Tibial nerve (tissue), 4 donors: ENCODE measurements at regions not wholly inside any gene's neighbourhood (a gene's known extent, or its start where the extent isn't known, plus 50 kb on each side); places are given as distances from the start of the nearest gene placed in this dataset.

Experiments
- DNase-seq, 2 donors: peaks; one replicate each; pipeline ENCODE4 v3.0.0-alpha.2; 2019; ENCODE audit warnings: low spot score in 2 of 2
- H3K27ac ChIP-seq, 4 donors: fragments of 200-600 bp; sonication (generic) in 3 of 4; one replicate each; pipeline ENCODE4 v1.5.1; 2017 to 2019; ENCODE audit warnings: mild to moderate bottlenecking in 1 of 4
- H3K27me3 ChIP-seq, 2 donors: fragments of 200-600 bp; sonication (generic) in 1 of 2; one replicate each; pipeline versions ENCODE4 v1.5.1 to v1.6.0; 2017 to 2019
- H3K36me3 ChIP-seq, 3 donors: fragments of 200-600 bp; sonication (generic); one replicate each; pipeline ENCODE4 v1.5.1; 2018 to 2019
- H3K4me1 ChIP-seq, 4 donors: fragments of 200-600 bp; sonication (generic) in 3 of 4; one replicate each; pipeline ENCODE4 v1.5.1; 2017 to 2019
- H3K4me3 ChIP-seq, 4 donors: fragments of 200-600 bp; sonication (generic) in 3 of 4; one replicate each; pipeline ENCODE4 v1.5.1; 2017 to 2019; ENCODE audit warnings: mild to moderate bottlenecking in 1 of 4, moderate library complexity in 1 of 4
- H3K9me3 ChIP-seq, 4 donors: fragments of 200-600 bp; sonication (generic) in 3 of 4; one replicate each; pipeline ENCODE4 v1.5.1; 2017 to 2019
- EP300 ChIP-seq, 2 donors: sonication (generic); formaldehyde crosslinking; IDR thresholded peaks; one replicate each; pipeline ENCODE4 v1.6.1; 2017; ENCODE audit warnings: antibody characterized with exemption in 2 of 2, mild to moderate bottlenecking in 1 of 2
- POLR2A ChIP-seq, 2 donors: fragments of 450-650 bp; IDR thresholded peaks; one replicate each; pipeline ENCODE4 v1.6.1; 2017; ENCODE audit warnings: antibody characterized with exemption in 2 of 2, mild to moderate bottlenecking in 2 of 2, moderate library complexity in 2 of 2
- WGBS, 2 donors: methylation state at CpG; one replicate each; pipeline ENCODE4 v1.1.5; 2018; 5-methylcytosine and 5-hydroxymethylcytosine counted together
- TF ChIP-seq, protein P1 (sequence below), 5 experiments: fragments of 200-600 bp in 3 of 5; fragments of 450-650 bp in 2 of 5; sonication (generic) in 3 of 5; IDR thresholded peaks; one replicate each; pipeline ENCODE4 v1.5.1; 2016 to 2019; ENCODE audit warnings: antibody characterized with exemption in 5 of 5, mild to moderate bottlenecking in 3 of 5, moderate library complexity in 2 of 5

DNA sequence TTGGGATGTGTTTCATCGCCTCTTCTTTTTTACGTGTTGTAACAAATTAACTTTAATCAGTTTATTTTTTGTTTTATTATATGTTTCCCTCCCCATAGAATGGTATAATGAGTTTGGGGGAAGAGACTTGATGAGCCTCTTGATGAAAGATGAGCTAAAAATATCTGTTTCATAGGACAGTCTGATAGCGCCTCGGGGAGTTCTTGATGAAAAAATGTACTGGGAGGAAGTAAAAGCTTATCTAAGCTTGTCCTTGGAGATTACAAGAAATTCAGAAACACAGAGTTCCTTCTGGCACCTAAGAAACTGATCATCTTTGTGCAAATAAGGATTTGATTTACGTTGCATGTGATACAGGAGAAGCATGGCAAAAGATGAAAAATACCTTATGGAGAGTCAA, 350.2 kb upstream of the CDH8 start:
- Histone ChIP-seq H3K9me3 (no peaks in the 10 kb centered on the region), H3K36me3 (no peaks in the 10 kb centered on the region), H3K4me3 (no peak overlapping the region), H3K27ac (no peak overlapping the region), H3K4me1 (no peaks in the 10 kb centered on the region), H3K27me3 (no peaks in the 10 kb centered on the region)
- TF ChIP-seq EP300 (IDR thresholded peaks at IDR 0.05): no peak
- no peak for TF ChIP-seq POLR2A (IDR thresholded peaks at IDR 0.05)
- TF ChIP-seq, protein P1, sequence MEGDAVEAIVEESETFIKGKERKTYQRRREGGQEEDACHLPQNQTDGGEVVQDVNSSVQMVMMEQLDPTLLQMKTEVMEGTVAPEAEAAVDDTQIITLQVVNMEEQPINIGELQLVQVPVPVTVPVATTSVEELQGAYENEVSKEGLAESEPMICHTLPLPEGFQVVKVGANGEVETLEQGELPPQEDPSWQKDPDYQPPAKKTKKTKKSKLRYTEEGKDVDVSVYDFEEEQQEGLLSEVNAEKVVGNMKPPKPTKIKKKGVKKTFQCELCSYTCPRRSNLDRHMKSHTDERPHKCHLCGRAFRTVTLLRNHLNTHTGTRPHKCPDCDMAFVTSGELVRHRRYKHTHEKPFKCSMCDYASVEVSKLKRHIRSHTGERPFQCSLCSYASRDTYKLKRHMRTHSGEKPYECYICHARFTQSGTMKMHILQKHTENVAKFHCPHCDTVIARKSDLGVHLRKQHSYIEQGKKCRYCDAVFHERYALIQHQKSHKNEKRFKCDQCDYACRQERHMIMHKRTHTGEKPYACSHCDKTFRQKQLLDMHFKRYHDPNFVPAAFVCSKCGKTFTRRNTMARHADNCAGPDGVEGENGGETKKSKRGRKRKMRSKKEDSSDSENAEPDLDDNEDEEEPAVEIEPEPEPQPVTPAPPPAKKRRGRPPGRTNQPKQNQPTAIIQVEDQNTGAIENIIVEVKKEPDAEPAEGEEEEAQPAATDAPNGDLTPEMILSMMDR (IDR thresholded peaks at IDR 0.05): no peak
- no peak for DNase-seq
- 55 to 66% methylated on average over 5 of the region's 5 CpGs for WGBS, 2 donors

DNA sequence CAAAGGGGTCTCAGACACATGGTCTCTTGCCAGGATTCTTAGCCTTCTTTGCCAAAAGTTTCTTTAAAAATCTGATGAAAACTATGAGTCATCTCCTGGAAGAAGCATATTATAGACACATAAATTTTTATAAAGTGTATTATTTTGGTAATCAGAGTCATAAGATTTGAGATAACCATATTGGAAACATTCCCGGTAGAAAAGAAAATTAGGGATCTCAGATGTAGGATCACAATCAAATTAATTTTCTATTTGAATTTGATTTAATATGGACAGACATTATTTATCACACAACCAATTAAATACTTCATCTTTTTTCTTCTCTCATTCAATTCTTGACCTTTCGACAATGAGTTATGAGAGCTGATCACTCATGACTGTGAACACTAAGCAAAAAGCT, 347.7 kb upstream of the CDH8 start:
- Histone ChIP-seq H3K27me3 (no peaks in the 10 kb centered on the region), H3K4me1 (no peaks in the 10 kb centered on the region), H3K36me3 (no peaks in the 10 kb centered on the region), H3K9me3 (no peaks in the 10 kb centered on the region), H3K4me3 (no peak overlapping the region), H3K27ac (no peak overlapping the region)
- 77 to 86% methylated on average over 2 of the region's 2 CpGs for WGBS, 2 donors
- TF ChIP-seq EP300 (IDR thresholded peaks at IDR 0.05): no peak
- no peak for TF ChIP-seq POLR2A (IDR thresholded peaks at IDR 0.05)
- TF ChIP-seq, protein P1 (IDR thresholded peaks at IDR 0.05): no peak
- no peak for DNase-seq

DNA sequence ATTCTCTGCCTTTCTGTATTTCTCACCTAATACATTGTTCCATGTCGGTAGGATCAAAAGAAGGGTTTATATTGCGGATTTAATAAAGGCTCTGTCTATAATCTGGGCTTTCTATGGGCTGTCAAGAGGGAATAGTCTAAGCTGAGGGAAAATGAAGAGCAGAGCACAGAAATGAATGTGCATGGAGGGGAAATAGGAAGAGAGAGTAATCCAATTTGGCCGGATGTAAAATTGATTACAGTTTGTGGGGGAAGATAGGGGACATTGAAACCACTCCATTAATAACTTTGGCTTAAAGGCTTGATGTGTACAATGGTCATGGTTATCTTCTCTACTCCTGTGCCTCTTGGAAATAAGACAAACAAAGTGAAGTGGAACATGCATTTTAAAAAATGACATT, 334.2 kb upstream of the CDH8 start:
- Histone ChIP-seq H3K27ac (no peak overlapping the region), H3K36me3 (no peaks in the 10 kb centered on the region), H3K4me3 (no peak overlapping the region), H3K9me3 (no peaks in the 10 kb centered on the region), H3K27me3 (no peaks in the 10 kb centered on the region), H3K4me1 (no peaks in the 10 kb centered on the region)
- no peak for TF ChIP-seq EP300 (IDR thresholded peaks at IDR 0.05)
- TF ChIP-seq POLR2A (IDR thresholded peaks at IDR 0.05): no peak
- TF ChIP-seq, protein P1 (IDR thresholded peaks at IDR 0.05): no peak
- WGBS, 2 donors: 73 to 74% methylated on average over 3 of the region's 3 CpGs
- DNase-seq: no peak

DNA sequence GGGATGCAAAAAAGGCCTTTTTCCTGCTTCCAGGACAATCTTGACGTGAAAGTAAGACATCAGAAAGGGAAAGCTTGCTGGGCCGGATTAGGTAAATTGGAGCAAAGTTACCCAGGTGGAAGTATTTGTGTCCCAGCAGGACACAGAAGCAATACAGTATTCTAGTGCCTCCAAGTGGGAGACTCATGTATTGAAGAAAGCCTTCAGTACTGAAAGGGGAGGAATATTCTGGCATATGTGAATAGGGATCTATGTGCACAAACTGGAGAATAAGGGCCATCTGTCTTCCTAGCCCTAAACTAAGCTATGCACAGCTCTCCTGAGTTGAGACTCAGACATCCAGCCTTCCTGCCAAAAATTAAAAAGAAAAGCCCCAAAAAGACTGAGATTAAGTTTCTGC, 327.3 kb upstream of the CDH8 start:
- H3K27me3 ChIP-seq: no peaks in the 10 kb centered on the region
- DNase-seq: no peak
- no peak overlapping the region for H3K4me3 ChIP-seq
- WGBS, 2 donors: 73 to 84% methylated on average over 2 of the region's 2 CpGs
- no peaks in the 10 kb centered on the region for H3K4me1 ChIP-seq
- H3K27ac ChIP-seq: no peak overlapping the region
- no peak for TF ChIP-seq POLR2A (IDR thresholded peaks at IDR 0.05)
- TF ChIP-seq, protein P1 (IDR thresholded peaks at IDR 0.05): no peak
- TF ChIP-seq EP300 (IDR thresholded peaks at IDR 0.05): no peak
- H3K36me3 ChIP-seq: no peaks in the 10 kb centered on the region
- no peaks in the 10 kb centered on the region for H3K9me3 ChIP-seq

DNA sequence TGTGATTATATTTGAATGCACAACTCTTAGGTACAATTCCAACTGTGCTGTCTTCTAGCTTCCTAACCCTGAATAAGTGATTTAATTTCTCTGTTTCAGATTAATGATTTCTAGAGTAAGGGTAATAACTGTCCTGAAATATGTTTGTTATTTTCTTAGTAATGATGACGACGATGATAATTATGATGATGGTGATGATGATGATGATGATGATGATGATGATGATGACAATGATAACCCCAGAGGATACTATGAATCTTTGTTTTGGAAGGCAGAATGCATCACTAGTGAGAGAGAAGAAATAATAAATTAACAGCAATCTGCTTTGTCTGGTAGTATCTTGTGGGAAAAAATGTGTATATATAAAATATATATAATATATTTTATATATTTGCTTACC, 317.1 kb upstream of the CDH8 start:
- no peak overlapping the region for H3K27ac ChIP-seq
- WGBS, 2 donors: 73 to 78% methylated on average over 2 of the region's 2 CpGs
- TF ChIP-seq, protein P1 (IDR thresholded peaks at IDR 0.05): no peak
- TF ChIP-seq EP300 (IDR thresholded peaks at IDR 0.05): no peak
- no peak for TF ChIP-seq POLR2A (IDR thresholded peaks at IDR 0.05)
- H3K9me3 ChIP-seq: no peaks in the 10 kb centered on the region
- no peaks in the 10 kb centered on the region for H3K36me3 ChIP-seq
- no peaks in the 10 kb centered on the region for H3K4me1 ChIP-seq
- DNase-seq: no peak
- no peaks in the 10 kb centered on the region for H3K27me3 ChIP-seq
- H3K4me3 ChIP-seq: no peak overlapping the region
